ENCODE measurements at regions not wholly inside any gene's neighbourhood (a gene's known extent, or its start where the extent isn't known, plus 50 kb on each side); places are given as distances from the start of the nearest gene placed in this dataset.

DNA sequence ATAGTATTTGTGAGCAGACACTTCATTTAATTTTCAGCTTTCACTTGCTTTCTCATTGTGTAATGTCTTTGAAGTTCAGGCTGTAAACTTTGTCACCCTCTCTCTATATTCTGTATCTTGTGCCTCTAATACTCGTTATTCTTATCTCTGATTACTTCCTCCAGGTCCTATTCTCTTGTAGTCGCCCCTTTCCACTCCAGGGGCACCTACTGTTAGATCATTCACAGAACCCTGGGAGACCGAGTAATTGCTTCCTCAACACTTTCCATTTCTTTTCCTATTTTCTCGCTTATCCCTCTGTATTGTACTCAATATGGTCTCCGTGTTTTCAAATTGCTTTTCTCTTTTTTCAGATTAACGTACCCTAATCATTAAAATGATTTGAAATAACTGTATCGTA lies 93.9 kb upstream of the TDRD3 start:
- no peak overlapping the region for H3K4me3 Mint-ChIP-seq
- H3K27me3 Mint-ChIP-seq, result peaks cover 17% of the 10 kb centered on the region
- H3K27ac Mint-ChIP-seq, result no peak overlapping the region
- no peak overlapping the region for H3K4me3 ChIP-seq (ENCODE audit: control extremely low read depth in 1 of 5, extremely low read depth in 1 of 5, insufficient read depth in 1 of 5, low read depth in 2 of 5, low read length in 4 of 5)
- TF ChIP-seq, protein P1, sequence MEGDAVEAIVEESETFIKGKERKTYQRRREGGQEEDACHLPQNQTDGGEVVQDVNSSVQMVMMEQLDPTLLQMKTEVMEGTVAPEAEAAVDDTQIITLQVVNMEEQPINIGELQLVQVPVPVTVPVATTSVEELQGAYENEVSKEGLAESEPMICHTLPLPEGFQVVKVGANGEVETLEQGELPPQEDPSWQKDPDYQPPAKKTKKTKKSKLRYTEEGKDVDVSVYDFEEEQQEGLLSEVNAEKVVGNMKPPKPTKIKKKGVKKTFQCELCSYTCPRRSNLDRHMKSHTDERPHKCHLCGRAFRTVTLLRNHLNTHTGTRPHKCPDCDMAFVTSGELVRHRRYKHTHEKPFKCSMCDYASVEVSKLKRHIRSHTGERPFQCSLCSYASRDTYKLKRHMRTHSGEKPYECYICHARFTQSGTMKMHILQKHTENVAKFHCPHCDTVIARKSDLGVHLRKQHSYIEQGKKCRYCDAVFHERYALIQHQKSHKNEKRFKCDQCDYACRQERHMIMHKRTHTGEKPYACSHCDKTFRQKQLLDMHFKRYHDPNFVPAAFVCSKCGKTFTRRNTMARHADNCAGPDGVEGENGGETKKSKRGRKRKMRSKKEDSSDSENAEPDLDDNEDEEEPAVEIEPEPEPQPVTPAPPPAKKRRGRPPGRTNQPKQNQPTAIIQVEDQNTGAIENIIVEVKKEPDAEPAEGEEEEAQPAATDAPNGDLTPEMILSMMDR (IDR thresholded peaks at IDR 0.05), result no peak
- no peak for TF ChIP-seq EZH2 (IDR thresholded peaks at IDR 0.05; ENCODE audit: borderline replicate concordance, insufficient read depth, low read depth, low read length, poor library complexity, severe bottlenecking)
- no peak overlapping the region for H3K9ac ChIP-seq (ENCODE audit: low read length)
- intact Hi-C loops (cut with micrococcal nuclease), result no loop called here
- H2AFZ ChIP-seq (ENCODE audit: insufficient read depth, low read depth, low read length, poor library complexity, severe bottlenecking), result no peak overlapping the region
- DNase-seq, result no peak
- no peak for ATAC-seq (ENCODE audit: low read depth)
- H3K9me3 Mint-ChIP-seq (ENCODE audit: insufficient read depth), result peaks cover 2% of the 10 kb centered on the region
- H3K4me2 ChIP-seq (replicated peaks; ENCODE audit: low read depth, low read length, poor library complexity, severe bottlenecking), result no peak overlapping the region
- 19% methylated on average over 2 of the region's 7 CpGs for WGBS (ENCODE audit: insufficient coverage)
- ChIA-PET CTCF (no interaction called here), POLR2A (no interaction called here)
- no peaks in the 10 kb centered on the region for H3K79me2 ChIP-seq (ENCODE audit: control insufficient read depth, insufficient read depth, low read length)
- H4K20me1 ChIP-seq (ENCODE audit: control insufficient read depth, insufficient read depth, low read length, poor library complexity, severe bottlenecking), result no peaks in the 10 kb centered on the region
- no peaks in the 10 kb centered on the region for H3K4me1 ChIP-seq (ENCODE audit: control insufficient read depth in 2 of 2, insufficient read depth in 2 of 2, low read length in 2 of 2)
- H3K27me3 ChIP-seq (replicated peaks in 1 of 4; ENCODE audit: control extremely low read depth in 1 of 4, control insufficient read depth in 3 of 4, insufficient read depth in 4 of 4, low read length in 3 of 4), result no peaks in the 10 kb centered on the region
- no peaks in the 10 kb centered on the region for H3K4me1 Mint-ChIP-seq
- no peaks in the 10 kb centered on the region for H3K36me3 ChIP-seq (replicated peaks in 1 of 2; ENCODE audit: control extremely low read depth in 1 of 2, control insufficient read depth in 1 of 2, extremely low read depth in 1 of 2, insufficient read depth in 2 of 2, low read length in 1 of 2)
- no peak overlapping the region for H3K27ac ChIP-seq (ENCODE audit: low read length in 2 of 2)
- no peaks in the 10 kb centered on the region for H3K9me3 ChIP-seq (ENCODE audit: control extremely low read depth in 1 of 3, control insufficient read depth in 2 of 3, insufficient read depth in 1 of 3, low read length in 2 of 3)

DNA sequence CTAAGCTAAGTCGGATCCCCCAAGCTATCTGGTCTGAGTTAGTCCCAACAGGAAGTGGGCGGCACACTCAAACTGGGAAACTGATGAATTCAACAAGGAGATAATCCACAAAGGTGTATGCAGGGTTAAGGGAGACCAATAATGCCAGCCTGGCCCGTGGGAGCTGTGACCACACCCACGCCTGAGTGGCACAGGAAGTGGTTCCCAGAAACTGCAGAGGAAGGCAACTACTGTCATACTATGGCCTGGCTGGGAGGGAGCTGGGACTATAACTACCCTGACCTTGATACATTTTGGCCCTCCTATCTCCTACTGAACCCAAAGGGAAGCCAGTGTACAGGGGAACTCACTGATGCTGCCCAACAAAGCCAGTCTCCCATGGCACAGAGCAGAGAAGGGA lies 85.5 kb upstream of the TDRD3 start:
- intact Hi-C loops (cut with micrococcal nuclease), result no loop called here
- ATAC-seq (ENCODE audit: low read depth) (no peak), DNase-seq (no peak)
- POLR2A ChIA-PET, result no interaction called here
- Mint-ChIP-seq H3K27ac (no peak overlapping the region), H3K4me3 (no peak overlapping the region), H3K4me1 (no peaks in the 10 kb centered on the region), H3K9me3 (ENCODE audit: insufficient read depth) (no peaks in the 10 kb centered on the region), H3K27me3 (peaks cover 11% of the 10 kb centered on the region)
- Histone ChIP-seq H2AFZ (ENCODE audit: insufficient read depth, low read depth, low read length, poor library complexity, severe bottlenecking) (no peak overlapping the region), H3K36me3 (replicated peaks in 1 of 2; ENCODE audit: control extremely low read depth in 1 of 2, control insufficient read depth in 1 of 2, extremely low read depth in 1 of 2, insufficient read depth in 2 of 2, low read length in 1 of 2) (no peaks in the 10 kb centered on the region), H3K9ac (ENCODE audit: low read length) (no peak overlapping the region), H3K9me3 (ENCODE audit: control extremely low read depth in 1 of 3, control insufficient read depth in 2 of 3, insufficient read depth in 1 of 3, low read length in 2 of 3) (no peaks in the 10 kb centered on the region), H3K4me3 (ENCODE audit: control extremely low read depth in 1 of 5, extremely low read depth in 1 of 5, insufficient read depth in 1 of 5, low read depth in 2 of 5, low read length in 4 of 5) (no peak overlapping the region), H3K4me2 (replicated peaks; ENCODE audit: low read depth, low read length, poor library complexity, severe bottlenecking) (no peak overlapping the region), H3K4me1 (ENCODE audit: control insufficient read depth in 2 of 2, insufficient read depth in 2 of 2, low read length in 2 of 2) (no peaks in the 10 kb centered on the region), H4K20me1 (ENCODE audit: control insufficient read depth, insufficient read depth, low read length, poor library complexity, severe bottlenecking) (no peaks in the 10 kb centered on the region), H3K27ac (ENCODE audit: low read length in 2 of 2) (no peak overlapping the region), H3K79me2 (ENCODE audit: control insufficient read depth, insufficient read depth, low read length) (no peaks in the 10 kb centered on the region), H3K27me3 (replicated peaks in 1 of 4; ENCODE audit: control extremely low read depth in 1 of 4, control insufficient read depth in 3 of 4, insufficient read depth in 4 of 4, low read length in 3 of 4) (no peaks in the 10 kb centered on the region)
- CTCF ChIA-PET, result no interaction called here
- TF ChIP-seq, protein P1 (IDR thresholded peaks at IDR 0.05), result no peak
- no peak for TF ChIP-seq EZH2 (IDR thresholded peaks at IDR 0.05; ENCODE audit: borderline replicate concordance, insufficient read depth, low read depth, low read length, poor library complexity, severe bottlenecking)
- WGBS (ENCODE audit: insufficient coverage), result 68% methylated on average over 4 of the region's 4 CpGs

Measured in B cell (primary cell).